Transverse colon (tissue), 3 donors: ENCODE measurements at regions not wholly inside any gene's neighbourhood (a gene's known extent, or its start where the extent isn't known, plus 50 kb on each side); places are given as distances from the start of the nearest gene placed in this dataset.

Source experiments
- CTCF ChIP-seq, 5 experiments: fragments of 200-600 bp in 3 of 5; fragments of 450-650 bp in 2 of 5; sonication (generic) in 3 of 5; IDR thresholded peaks; 1 replicate in 2 of 5; 2 replicates in 3 of 5; pipeline ENCODE4 v1.5.1; 2016 to 2017; ENCODE audit warnings: antibody characterized with exemption in 5 of 5, inconsistent platforms in 3 of 5, mild to moderate bottlenecking in 2 of 5, moderate library complexity in 1 of 5
- EP300 ChIP-seq: sonication (generic); formaldehyde crosslinking; IDR thresholded peaks from one replicate; pipeline ENCODE4 v1.6.1; 2017; ENCODE audit warnings: antibody characterized with exemption, low read depth
- POLR2A ChIP-seq: fragments of 450-650 bp; IDR thresholded peaks from one replicate; pipeline ENCODE4 v1.6.1; 2016; ENCODE audit warnings: antibody characterized with exemption, mild to moderate bottlenecking, moderate library complexity

- no peak for TF ChIP-seq CTCF (IDR thresholded peaks at IDR 0.05)
- TF ChIP-seq POLR2A = no peak
- no peak for TF ChIP-seq EP300
Observed at GRCh38 chr2:215506604-215506990, 70.7 kb upstream of the FN1 start.
